ENCODE measurements at regions not wholly inside any gene's neighbourhood (a gene's known extent, or its start where the extent isn't known, plus 50 kb on each side); places are given as distances from the start of the nearest gene placed in this dataset.

DNA sequence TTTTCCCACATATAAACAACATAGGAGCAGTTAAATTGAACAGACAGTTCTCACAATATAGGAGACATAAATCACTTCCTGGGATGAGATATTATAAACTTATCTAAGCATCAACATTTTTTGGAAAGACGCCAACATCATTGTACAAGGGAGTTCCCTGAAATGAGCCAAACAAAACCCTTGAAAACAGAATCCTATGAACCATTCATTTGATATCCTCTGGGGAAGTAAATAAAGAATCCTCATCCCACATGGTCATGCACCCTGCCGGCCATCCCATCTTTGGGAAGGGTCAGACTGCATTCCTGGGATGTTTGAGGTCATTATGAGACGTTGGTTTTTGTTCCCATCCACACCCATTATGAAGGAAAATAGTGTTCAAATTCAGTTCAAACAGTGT is 111.8 kb upstream of the USP25 start:
- Mint-ChIP-seq H3K4me1 (no peaks in the 10 kb centered on the region), H3K4me3 (no peak overlapping the region), H3K36me3 (no peaks in the 10 kb centered on the region), H3K9me3 (peaks cover 0 to 6% (median 0%) of the 10 kb centered on the region in 7 donors), H3K27me3 (ENCODE audit: low read depth in 3 of 3) (no peaks in the 10 kb centered on the region), H3K27ac (no peak overlapping the region)
- no peak overlapping the region for H3K9ac ChIP-seq (ENCODE audit: insufficient read depth, low read length, poor library complexity, severe bottlenecking)
- no peaks in the 10 kb centered on the region for H3K4me1 ChIP-seq (ENCODE audit: control insufficient read depth in 1 of 2, insufficient read depth in 2 of 2, low read length in 2 of 2)
- intact Hi-C loops (cut with micrococcal nuclease): no loop called here
- no peaks in the 10 kb centered on the region for H3K9me3 ChIP-seq (replicated peaks in 1 of 2; ENCODE audit: control insufficient read depth in 1 of 2, insufficient read depth in 1 of 2, low read length in 2 of 2)
- no peaks in the 10 kb centered on the region for H4K20me1 ChIP-seq (ENCODE audit: insufficient read depth, low read length)
- no peak overlapping the region for H3K4me2 ChIP-seq (replicated peaks; ENCODE audit: extremely low read depth, low read length, poor library complexity, severe bottlenecking)
- TF ChIP-seq CTCF (IDR thresholded peaks at IDR 0.05): no peak
- H3K27me3 ChIP-seq (ENCODE audit: control insufficient read depth in 2 of 2, insufficient read depth in 2 of 2, low read length in 2 of 2): no peaks in the 10 kb centered on the region
- no peaks in the 10 kb centered on the region for H3K36me3 ChIP-seq (replicated peaks in 1 of 2; ENCODE audit: control insufficient read depth in 1 of 2, insufficient read depth in 2 of 2, low read length in 2 of 2)
- no CpG with 5 or more reads among the region's 3 CpGs for whole genome bisulfite sequencing (ENCODE audit: insufficient coverage)
- no peak overlapping the region for H3K27ac ChIP-seq (ENCODE audit: low read depth in 1 of 2, low read length in 2 of 2)
- no peak for DNase-seq
- H3K4me3 ChIP-seq (replicated peaks in 1 of 3; ENCODE audit: low read depth in 2 of 3, low read length in 3 of 3): no peak overlapping the region
- no peak overlapping the region for H2AFZ ChIP-seq (ENCODE audit: insufficient read depth, low read depth, low read length, poor library complexity, severe bottlenecking)
- no peaks in the 10 kb centered on the region for H3K79me2 ChIP-seq (ENCODE audit: insufficient read depth, low read length)

DNA sequence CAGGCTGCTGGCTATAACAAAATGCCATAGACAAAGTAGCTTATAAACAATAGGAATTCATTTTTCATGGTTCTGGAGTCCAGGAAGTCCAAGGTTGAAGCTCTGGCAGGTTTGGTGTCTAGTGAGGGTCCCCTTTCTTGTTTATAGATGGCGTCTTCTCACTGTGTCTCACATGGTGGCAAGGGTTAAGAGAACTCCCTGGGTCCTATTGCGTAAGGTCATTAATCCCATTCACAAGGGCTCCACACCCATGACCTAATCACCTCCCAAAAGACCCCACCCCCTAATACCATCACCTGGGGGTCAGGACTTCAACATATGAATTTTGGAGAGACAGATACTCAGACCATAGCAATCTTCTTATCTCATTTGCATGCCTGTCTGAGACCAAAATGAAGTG is 108.9 kb upstream of the USP25 start:
- H3K27me3 ChIP-seq (ENCODE audit: control insufficient read depth in 2 of 2, insufficient read depth in 2 of 2, low read length in 2 of 2): no peaks in the 10 kb centered on the region
- TF ChIP-seq CTCF (IDR thresholded peaks at IDR 0.05): no peak
- H3K4me3 Mint-ChIP-seq: no peak overlapping the region
- 100% methylated on average over 1 of the region's 2 CpGs for WGBS (ENCODE audit: insufficient coverage)
- H3K36me3 ChIP-seq (replicated peaks in 1 of 2; ENCODE audit: control insufficient read depth in 1 of 2, insufficient read depth in 2 of 2, low read length in 2 of 2): no peaks in the 10 kb centered on the region
- no peaks in the 10 kb centered on the region for H3K79me2 ChIP-seq (ENCODE audit: insufficient read depth, low read length)
- H3K9ac ChIP-seq (ENCODE audit: insufficient read depth, low read length, poor library complexity, severe bottlenecking): no peak overlapping the region
- H4K20me1 ChIP-seq (ENCODE audit: insufficient read depth, low read length): no peaks in the 10 kb centered on the region
- intact Hi-C loops (cut with micrococcal nuclease): no loop called here
- H3K9me3 Mint-ChIP-seq: peaks cover 0 to 1% (median 0%) of the 10 kb centered on the region in 7 donors
- no peak overlapping the region for H3K4me2 ChIP-seq (replicated peaks; ENCODE audit: extremely low read depth, low read length, poor library complexity, severe bottlenecking)
- no peaks in the 10 kb centered on the region for H3K27me3 Mint-ChIP-seq (ENCODE audit: low read depth in 3 of 3)
- no peak overlapping the region for H2AFZ ChIP-seq (ENCODE audit: insufficient read depth, low read depth, low read length, poor library complexity, severe bottlenecking)
- H3K36me3 Mint-ChIP-seq: no peaks in the 10 kb centered on the region
- H3K4me3 ChIP-seq (replicated peaks in 1 of 3; ENCODE audit: low read depth in 2 of 3, low read length in 3 of 3): no peak overlapping the region
- no peak overlapping the region for H3K27ac ChIP-seq (ENCODE audit: low read depth in 1 of 2, low read length in 2 of 2)
- H3K4me1 Mint-ChIP-seq: peaks cover 7% of the 10 kb centered on the region
- no peaks in the 10 kb centered on the region for H3K9me3 ChIP-seq (replicated peaks in 1 of 2; ENCODE audit: control insufficient read depth in 1 of 2, insufficient read depth in 1 of 2, low read length in 2 of 2)
- DNase-seq: no peak
- no peak overlapping the region for H3K27ac Mint-ChIP-seq
- peaks cover 5 to 8% of the 10 kb centered on the region in 2 donors for H3K4me1 ChIP-seq (ENCODE audit: control insufficient read depth in 1 of 2, insufficient read depth in 2 of 2, low read length in 2 of 2)

All from CD14-positive monocyte (primary cell).